ENCODE measurements at regions not wholly inside any gene's neighbourhood (a gene's known extent, or its start where the extent isn't known, plus 50 kb on each side); places are given as distances from the start of the nearest gene placed in this dataset.

GRCh38 chr3:23665741-23666140, 140.0 kb upstream of the UBE2E1 start:
- no peak for DNase-seq

GRCh38 chr3:23666818-23667217, 138.9 kb upstream of the UBE2E1 start:
- DNase-seq: no peak

GRCh38 chr3:23667536-23668429, 138.0 kb upstream of the UBE2E1 start:
- peak in 1 of 3 donors; percentile 21 for DNase-seq

- DNase-seq: peak; percentile 35 to 41 (median 38)
Measured at GRCh38 chr3:23668430-23668904, 137.3 kb upstream of the UBE2E1 start.

GRCh38 chr3:23669541-23670255, 136.1 kb upstream of the UBE2E1 start:
- DNase-seq: no peak

GRCh38 chr3:23671851-23672589, 133.7 kb upstream of the UBE2E1 start:
- DNase-seq: peak; percentile 25 to 39 (median 36)

GRCh38 chr3:23672628-23673027, 133.1 kb upstream of the UBE2E1 start:
- no peak for DNase-seq

- no peak for DNase-seq
Measured at GRCh38 chr3:23675010-23675409, 130.7 kb upstream of the UBE2E1 start.

GRCh38 chr3:23676093-23676492, 129.7 kb upstream of the UBE2E1 start:
- DNase-seq: no peak

- no peak for DNase-seq
Measured at GRCh38 chr3:23682646-23683045, 123.1 kb upstream of the UBE2E1 start.

GRCh38 chr3:23685541-23686258, 120.1 kb upstream of the UBE2E1 start:
- DNase-seq: peak; percentile 92 to 96 (median 94)

GRCh38 chr3:23686519-23686918, 119.2 kb upstream of the UBE2E1 start:
- DNase-seq: no peak

GRCh38 chr3:23691357-23691895, 114.3 kb upstream of the UBE2E1 start:
- no peak for DNase-seq

- DNase-seq: peak; percentile 31 to 63 (median 55)
Measured at GRCh38 chr3:23696842-23697241, 108.9 kb upstream of the UBE2E1 start.

GRCh38 chr3:23697416-23697815, 108.3 kb upstream of the UBE2E1 start:
- DNase-seq: no peak

- DNase-seq: no peak
Measured at GRCh38 chr3:23698652-23699313, 107.0 kb upstream of the UBE2E1 start.

GRCh38 chr3:23700616-23701015, 105.1 kb upstream of the UBE2E1 start:
- DNase-seq: peak; percentile 31 to 69 (median 33)

GRCh38 chr3:23701716-23702597, 103.8 kb upstream of the UBE2E1 start:
- no peak for DNase-seq

- DNase-seq: no peak
Measured at GRCh38 chr3:23704298-23704697, 101.5 kb upstream of the UBE2E1 start.

- DNase-seq: peak; percentile 67 to 87 (median 86)
Measured at GRCh38 chr3:23706111-23706510, 99.6 kb upstream of the UBE2E1 start.

Data from suppressor macrophage treated with lipopolysaccharide for 1 hour (primary cell).